ENCODE measurements at regions not wholly inside any gene's neighbourhood (a gene's known extent, or its start where the extent isn't known, plus 50 kb on each side); places are given as distances from the start of the nearest gene placed in this dataset.

GRCh38 chrX:69362354-69362753 is 141.8 kb upstream of the NALF2 start:
- no peak for TF ChIP-seq TAF1 (IDR thresholded peaks at IDR 0.05; ENCODE audit: borderline replicate concordance, insufficient read depth, low read length)
- TF ChIP-seq SIN3A (IDR thresholded peaks at IDR 0.05; ENCODE audit: borderline replicate concordance, insufficient read depth, low read length), result no peak

All from PFSK-1 (cell line).